Activated T-cell treated with anti-CD3 and anti-CD28 coated beads for 48 hours (primary cell): ENCODE measurements at regions not wholly inside any gene's neighbourhood (a gene's known extent, or its start where the extent isn't known, plus 50 kb on each side); places are given as distances from the start of the nearest gene placed in this dataset.
"Not testable (repeated sequence)": the region's sequence is repeated elsewhere in the genome, so short reads cannot be mapped to it uniquely, and the experiment has no call there.

Source experiments
- DNase-seq: peaks from one replicate; pipeline ENCODE4 v3.0.0-alpha.2; 2020; ENCODE audit warnings: low read depth

GRCh38 chr2:58434692-58435091 lies 193.6 kb upstream of the FANCL start:
- DNase-seq = no peak

- DNase-seq = no peak
These were observed 191.5 kb upstream of the FANCL start for GRCh38 chr2:58432491-58433170.

- DNase-seq = no peak
These were observed 188.1 kb upstream of the FANCL start for GRCh38 chr2:58429014-58429875.

GRCh38 chr2:58428096-58429013 lies 187.2 kb upstream of the FANCL start:
- no peak for DNase-seq

- DNase-seq = no peak
These were observed 186.5 kb upstream of the FANCL start for GRCh38 chr2:58427572-58428095.

- no peak for DNase-seq
These were observed 184.2 kb upstream of the FANCL start for GRCh38 chr2:58425368-58425767.

GRCh38 chr2:58419983-58420382 lies 178.9 kb upstream of the FANCL start:
- no peak for DNase-seq

- DNase-seq = no peak
These were observed 175.6 kb upstream of the FANCL start for GRCh38 chr2:58416696-58417095.

GRCh38 chr2:58414506-58414905 lies 173.4 kb upstream of the FANCL start:
- DNase-seq = no peak

- no peak for DNase-seq
These were observed 169.4 kb upstream of the FANCL start for GRCh38 chr2:58410549-58410948.

GRCh38 chr2:58407487-58407886 lies 166.4 kb upstream of the FANCL start:
- DNase-seq = no peak

GRCh38 chr2:58405341-58405740 lies 164.2 kb upstream of the FANCL start:
- no peak for DNase-seq

- DNase-seq = no peak
These were observed 160.8 kb upstream of the FANCL start for GRCh38 chr2:58401936-58402335.

- no peak for DNase-seq
These were observed 157.3 kb upstream of the FANCL start for GRCh38 chr2:58398406-58398805.

- DNase-seq = no peak
These were observed 146.6 kb upstream of the FANCL start for GRCh38 chr2:58387701-58388100.

GRCh38 chr2:58386904-58387303 lies 145.8 kb upstream of the FANCL start:
- DNase-seq = not testable (repeated sequence)

GRCh38 chr2:58378152-58378551 lies 137.0 kb upstream of the FANCL start:
- DNase-seq = no peak

- DNase-seq = no peak
These were observed 136.1 kb upstream of the FANCL start for GRCh38 chr2:58377181-58377580.

- no peak for DNase-seq
These were observed 135.5 kb upstream of the FANCL start for GRCh38 chr2:58376592-58376991.

- no peak for DNase-seq
These were observed 128.5 kb upstream of the FANCL start for GRCh38 chr2:58369594-58369993.

GRCh38 chr2:58364098-58364497 lies 123.0 kb upstream of the FANCL start:
- DNase-seq = no peak

- DNase-seq = no peak
These were observed 116.9 kb upstream of the FANCL start for GRCh38 chr2:58358026-58358425.
